Small intestine (tissue), 7 donors: ENCODE measurements at regions not wholly inside any gene's neighbourhood (a gene's known extent, or its start where the extent isn't known, plus 50 kb on each side); places are given as distances from the start of the nearest gene placed in this dataset.
"Not testable (repeated sequence)": the region's sequence is repeated elsewhere in the genome, so short reads cannot be mapped to it uniquely, and the experiment has no call there.

Source experiments
- DNase-seq, 2 donors: peaks; one replicate each; pipeline versions ENCODE4 v3.0.0 to v3.0.0-alpha.2; 2013
- FAIRE-seq: peaks from 2 replicates; lab custom pipeline; 2012; peaks lifted over from hg19 to GRCh38; lab: Jason Lieb, UNC
- H3K27ac ChIP-seq, 3 donors: one replicate each; pipeline ENCODE4 v1.5.1; 2013; ENCODE audit warnings: low read length in 2 of 3, mild to moderate bottlenecking in 2 of 3, control low read depth in 1 of 3, inconsistent platforms in 1 of 3, low read depth in 1 of 3, moderate library complexity in 1 of 3
- H3K27me3 ChIP-seq, 3 donors: one replicate each; pipeline ENCODE4 v1.6.1; 2013; ENCODE audit warnings: low read length in 3 of 3, inconsistent platforms in 1 of 3; ENCODE audit not compliant: control insufficient read depth in 3 of 3, insufficient read depth in 3 of 3
- H3K36me3 ChIP-seq, 3 donors: one replicate each; pipeline ENCODE4 v1.6.1; 2013; ENCODE audit warnings: low read length in 3 of 3, inconsistent platforms in 1 of 3, low read depth in 1 of 3, mild to moderate bottlenecking in 1 of 3, moderate library complexity in 1 of 3; ENCODE audit not compliant: control insufficient read depth in 3 of 3, insufficient read depth in 2 of 3
- H3K4me1 ChIP-seq, 3 donors: one replicate each; pipeline ENCODE4 v1.6.1; 2013; ENCODE audit warnings: low read length in 2 of 3, inconsistent platforms in 1 of 3, low read depth in 1 of 3, mild to moderate bottlenecking in 1 of 3, moderate library complexity in 1 of 3; ENCODE audit not compliant: control insufficient read depth in 3 of 3, insufficient read depth in 2 of 3
- H3K4me3 ChIP-seq, 3 donors: one replicate each; pipeline ENCODE4 v1.5.1; 2013; ENCODE audit warnings: low read length in 3 of 3, control low read depth in 1 of 3, inconsistent platforms in 1 of 3, low read depth in 1 of 3, mild to moderate bottlenecking in 1 of 3, moderate library complexity in 1 of 3
- H3K9me3 ChIP-seq, 2 donors: one replicate each; pipeline ENCODE4 v1.6.1; 2013; ENCODE audit warnings: low read depth in 1 of 2, low read length in 1 of 2; ENCODE audit not compliant: control insufficient read depth in 2 of 2, insufficient read depth in 1 of 2
- whole genome bisulfite sequencing, 3 donors: extraction: QIAGEN DNeasy Blood & Tissue Kit; methylation state at CpG; one replicate each; pipeline ENCODE4 v1.1.7; 2013; 5-methylcytosine and 5-hydroxymethylcytosine counted together
- donor health status: healthy with polysubstance abuse.
- donor health status: control.
- donor health status: control.
- donor health status: Bipolar disorder and iron deficiency.
- donor health status: healthy.

DNA sequence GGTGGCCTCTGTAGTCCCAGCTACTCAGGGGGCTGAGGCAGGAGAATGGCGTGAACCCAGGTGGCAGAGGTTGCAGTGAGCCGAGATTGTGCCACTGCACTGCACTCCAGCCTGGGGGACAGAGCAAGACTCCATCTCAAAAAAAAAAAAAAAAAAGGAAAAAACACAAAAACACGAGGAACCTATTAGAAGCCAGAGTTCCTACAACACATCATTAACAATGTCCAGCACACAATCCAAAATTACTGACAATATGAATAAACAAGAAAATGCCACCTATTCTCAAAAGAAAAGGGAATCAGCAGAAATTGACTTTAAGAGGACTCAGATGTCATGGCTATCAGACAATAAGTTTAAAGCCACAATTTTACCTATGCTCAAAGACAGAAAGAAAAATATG is 57.3 kb upstream of the HS3ST3A1 start:
- H3K27ac ChIP-seq, H3K9me3 ChIP-seq, H3K4me3 ChIP-seq, FAIRE-seq, H3K27me3 ChIP-seq, DNase-seq, H3K4me1 ChIP-seq, H3K36me3 ChIP-seq: not testable (repeated sequence)
- WGBS, 3 donors, result 87 to 96% (median 91%) methylated on average over 3 of the region's 3 CpGs

DNA sequence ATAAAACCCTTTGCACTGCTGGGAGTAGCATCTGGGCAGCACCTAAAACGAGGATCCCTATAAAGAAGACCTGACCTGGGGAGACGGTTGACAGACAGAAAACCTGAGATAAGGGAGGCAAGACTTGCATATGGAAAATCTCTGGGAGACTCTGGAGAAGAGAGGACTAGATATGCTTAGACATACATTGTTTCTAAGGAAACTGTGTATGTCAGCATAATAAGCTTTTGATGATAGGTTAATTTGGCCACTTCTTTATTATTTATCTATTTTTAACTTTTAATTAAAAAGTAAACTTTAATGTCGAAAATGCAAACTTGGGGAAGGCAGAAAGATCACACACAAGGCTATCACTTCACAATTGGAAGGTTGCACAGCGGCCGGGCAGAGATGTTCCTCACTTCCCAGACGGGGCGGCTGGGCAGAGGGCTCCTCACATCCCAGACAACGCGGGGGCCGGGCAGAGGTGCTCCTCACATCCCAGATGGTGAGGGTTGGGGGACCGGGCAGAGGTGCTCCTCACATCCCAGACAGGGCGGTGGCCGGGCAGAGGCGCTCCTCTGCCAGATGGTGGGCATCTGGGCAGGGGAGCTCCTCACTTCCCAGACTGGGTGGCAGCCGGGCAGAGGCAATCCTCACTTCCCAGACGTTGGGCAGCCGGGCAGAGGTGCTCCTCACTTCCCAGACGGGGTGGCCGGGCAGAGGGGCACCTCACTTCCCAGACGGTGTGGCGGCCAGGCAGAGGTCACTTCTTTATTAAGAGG is 64.3 kb upstream of the HS3ST3A1 start:
- Histone ChIP-seq H3K4me3 (no peak overlapping the region), H3K27me3 (no peaks in the 10 kb centered on the region), H3K36me3 (no peaks in the 10 kb centered on the region), H3K27ac (no peak overlapping the region), H3K4me1 (no peaks in the 10 kb centered on the region), H3K9me3 (peaks cover 0 to 17% of the 10 kb centered on the region in 2 donors)
- DNase-seq, result no peak
- FAIRE-seq, result no peak
- WGBS, 3 donors, result 87 to 91% (median 89%) methylated on average over 21 of the region's 21 CpGs

DNA sequence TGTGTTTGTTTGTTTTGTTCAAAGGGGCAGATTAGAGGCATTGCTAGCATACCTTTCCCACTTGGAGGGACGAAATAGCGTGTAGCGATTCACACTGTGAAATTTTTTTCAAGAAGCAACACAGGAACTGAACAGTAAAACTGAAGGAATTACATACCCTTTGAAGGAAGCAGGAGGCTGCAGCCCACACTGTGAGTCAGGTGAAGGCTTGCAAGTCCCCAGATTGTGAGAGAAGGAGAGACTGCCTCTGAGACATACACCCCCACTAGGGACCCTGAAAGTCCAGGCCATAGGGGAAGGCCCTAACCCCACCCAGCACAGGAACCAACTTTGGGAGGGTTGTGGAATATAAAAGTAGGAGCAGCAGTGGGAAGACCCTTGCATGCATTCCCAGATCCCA is 69.6 kb upstream of the HS3ST3A1 start:
- H3K36me3 ChIP-seq, result no peaks in the 10 kb centered on the region
- WGBS, 3 donors, result 58 to 66% (median 65%) methylated on average over 3 of the region's 3 CpGs
- FAIRE-seq (no peak), DNase-seq (no peak)
- no peaks in the 10 kb centered on the region for H3K27me3 ChIP-seq
- no peak overlapping the region for H3K4me3 ChIP-seq
- no peak overlapping the region for H3K27ac ChIP-seq
- peaks cover 0 to 21% of the 10 kb centered on the region in 2 donors for H3K9me3 ChIP-seq
- H3K4me1 ChIP-seq, result no peaks in the 10 kb centered on the region

DNA sequence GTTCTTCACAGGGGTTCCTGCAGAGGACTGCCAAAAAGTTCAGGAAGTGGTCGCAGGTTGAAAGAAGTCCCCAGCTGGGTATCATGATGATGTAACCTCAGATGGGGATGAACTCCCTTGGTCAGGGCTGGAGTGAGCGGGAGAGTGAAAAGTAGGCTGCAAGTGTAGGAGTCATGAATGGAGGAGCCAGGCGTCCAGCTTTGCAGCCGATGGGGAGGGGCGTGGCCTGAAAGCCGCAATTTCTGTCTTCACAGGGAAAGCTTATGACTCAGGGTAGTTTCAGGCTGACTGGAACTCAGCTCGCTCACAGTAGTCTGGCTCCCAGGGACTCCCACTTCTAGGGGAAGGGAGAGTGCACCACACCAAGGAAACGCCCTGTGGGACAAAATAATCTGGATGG is 70.0 kb upstream of the HS3ST3A1 start:
- no peaks in the 10 kb centered on the region for H3K4me1 ChIP-seq
- 69 to 71% (median 69%) methylated on average over 8 of the region's 8 CpGs for WGBS, 3 donors
- H3K36me3 ChIP-seq, result no peaks in the 10 kb centered on the region
- no peak overlapping the region for H3K4me3 ChIP-seq
- no peak overlapping the region for H3K27ac ChIP-seq
- FAIRE-seq (no peak), DNase-seq (no peak)
- no peaks in the 10 kb centered on the region for H3K27me3 ChIP-seq
- peaks cover 0 to 21% of the 10 kb centered on the region in 2 donors for H3K9me3 ChIP-seq

DNA sequence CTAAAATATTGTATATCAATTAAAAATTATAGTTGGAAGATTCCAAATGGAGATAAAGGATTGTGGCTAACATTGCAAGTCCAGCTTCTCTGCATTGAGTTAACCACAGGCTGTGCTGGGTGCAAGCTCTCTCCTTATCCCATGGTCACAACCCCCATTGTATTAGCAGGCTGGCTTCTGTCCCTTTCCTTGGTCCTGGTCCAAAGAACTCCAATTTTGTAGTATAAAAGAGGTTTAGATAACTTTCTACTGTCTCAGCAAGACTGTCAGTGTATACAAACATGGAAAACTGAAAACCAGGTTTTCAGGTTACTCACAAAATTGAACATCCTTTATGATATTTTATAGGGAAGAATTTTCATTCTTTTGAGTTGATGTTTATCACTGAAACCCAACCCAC is 76.6 kb upstream of the HS3ST3A1 start:
- no peak overlapping the region for H3K27ac ChIP-seq
- H3K9me3 ChIP-seq, result no peaks in the 10 kb centered on the region
- no peaks in the 10 kb centered on the region for H3K4me1 ChIP-seq
- H3K36me3 ChIP-seq, result no peaks in the 10 kb centered on the region
- DNase-seq, result no peak
- no peaks in the 10 kb centered on the region for H3K27me3 ChIP-seq
- FAIRE-seq, result no peak
- H3K4me3 ChIP-seq, result no peak overlapping the region

DNA sequence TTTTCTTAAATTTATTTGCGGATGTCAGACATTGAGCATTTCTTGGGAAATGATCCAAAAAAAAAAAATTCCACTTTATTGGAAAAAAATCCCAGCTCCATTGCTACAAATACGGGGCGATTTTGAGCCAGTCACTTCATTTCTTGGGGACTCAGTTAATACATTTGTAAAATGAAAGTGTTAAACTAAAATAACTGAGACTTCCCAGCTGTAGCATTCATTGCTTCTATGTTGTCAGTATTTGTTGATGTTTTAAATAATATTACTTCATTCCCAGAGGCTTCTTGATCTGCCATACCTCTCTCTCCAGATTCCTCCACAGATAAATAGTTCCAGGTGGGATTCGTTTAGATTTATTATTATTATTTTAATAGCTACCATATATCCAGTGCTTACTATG is 77.1 kb upstream of the HS3ST3A1 start:
- FAIRE-seq, result no peak
- 60 to 72% (median 67%) methylated on average over 4 of the region's 4 CpGs for WGBS, 3 donors

DNA sequence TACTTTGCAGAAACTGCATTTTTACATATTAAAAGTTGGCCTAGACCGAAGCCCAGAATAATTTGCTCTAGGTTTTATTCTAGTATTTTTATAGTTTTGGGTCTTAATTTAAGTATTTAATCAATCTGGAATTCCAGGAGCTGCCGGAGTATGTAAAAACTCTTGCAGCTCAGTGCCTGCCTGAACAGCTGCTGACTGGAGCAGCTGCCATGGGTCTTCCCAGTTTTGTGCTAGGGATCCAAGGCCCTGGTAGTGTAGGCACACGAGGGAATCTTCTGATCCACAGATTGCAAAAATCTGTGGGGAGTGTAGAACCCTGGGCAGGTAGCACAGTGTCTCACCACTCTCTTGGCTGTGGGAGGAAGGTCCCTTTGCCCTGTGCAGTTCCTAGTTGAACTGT is 87.0 kb upstream of the HS3ST3A1 start:
- no peak overlapping the region for H3K27ac ChIP-seq
- DNase-seq (no peak), FAIRE-seq (no peak)
- H3K4me3 ChIP-seq, result no peak overlapping the region
- H3K27me3 ChIP-seq, result no peaks in the 10 kb centered on the region
- H3K9me3 ChIP-seq, result no peaks in the 10 kb centered on the region
- 77 to 88% (median 85%) methylated on average over 3 of the region's 3 CpGs for WGBS, 3 donors
- H3K4me1 ChIP-seq, result no peaks in the 10 kb centered on the region
- H3K36me3 ChIP-seq, result no peaks in the 10 kb centered on the region

More for the DNA sequence above, 77.1 kb upstream of the HS3ST3A1 start:
- Histone ChIP-seq H3K4me1 (no peaks in the 10 kb centered on the region), H3K4me3 (no peak overlapping the region), H3K36me3 (no peaks in the 10 kb centered on the region), H3K27ac (no peak overlapping the region), H3K9me3 (no peaks in the 10 kb centered on the region), H3K27me3 (no peaks in the 10 kb centered on the region)
- no peak for DNase-seq

DNA sequence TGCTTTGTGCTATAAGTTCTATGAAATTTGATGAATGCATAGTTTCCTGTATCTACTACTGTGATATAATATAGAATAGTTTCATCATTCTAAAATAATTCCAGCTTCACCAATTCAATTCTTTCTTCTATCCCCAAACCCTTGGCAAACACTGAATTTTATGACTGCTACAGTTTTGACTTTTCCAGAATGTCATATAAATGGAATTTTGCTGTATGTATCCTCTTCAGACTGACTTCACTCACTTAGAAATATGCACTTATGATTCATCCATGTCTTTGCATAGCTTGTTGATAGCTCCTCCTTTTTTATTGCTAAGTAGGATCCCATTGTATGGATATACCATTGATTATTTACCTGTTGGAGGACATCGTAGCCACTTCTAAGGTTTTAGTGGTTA is 89.1 kb upstream of the HS3ST3A1 start:
- Histone ChIP-seq H3K4me3 (no peak overlapping the region), H3K36me3 (no peaks in the 10 kb centered on the region), H3K27me3 (no peaks in the 10 kb centered on the region), H3K27ac (no peak overlapping the region), H3K9me3 (no peaks in the 10 kb centered on the region), H3K4me1 (no peaks in the 10 kb centered on the region)
- 93 to 98% (median 97%) methylated on average over 1 of the region's 1 CpG for WGBS, 3 donors
- DNase-seq (no peak), FAIRE-seq (no peak)

DNA sequence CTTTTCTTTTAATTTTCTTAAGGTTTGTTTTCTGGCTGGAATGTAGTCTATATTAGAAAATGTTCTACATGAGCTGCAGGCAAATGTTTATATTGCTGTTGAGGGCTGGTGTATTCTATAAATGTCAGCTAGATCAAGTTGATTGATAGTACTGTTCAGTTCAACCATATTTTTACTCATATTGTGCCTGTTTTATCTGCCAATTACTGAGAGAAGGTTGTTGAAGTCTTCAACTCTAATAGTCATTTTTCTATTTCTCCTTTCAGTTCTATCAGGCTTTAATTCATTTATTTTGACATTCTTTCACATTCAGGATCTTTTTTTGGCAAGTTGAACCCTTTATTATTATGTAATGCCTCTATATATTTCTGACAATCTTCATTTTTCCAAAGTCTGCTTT is 93.2 kb upstream of the HS3ST3A1 start:
- DNase-seq, result no peak
- Histone ChIP-seq H3K27me3 (no peaks in the 10 kb centered on the region), H3K27ac (no peak overlapping the region), H3K4me3 (no peak overlapping the region), H3K4me1 (no peaks in the 10 kb centered on the region), H3K9me3 (no peaks in the 10 kb centered on the region), H3K36me3 (no peaks in the 10 kb centered on the region)
- FAIRE-seq, result no peak
